ENCODE measurements at regions not wholly inside any gene's neighbourhood (a gene's known extent, or its start where the extent isn't known, plus 50 kb on each side); places are given as distances from the start of the nearest gene placed in this dataset.

GRCh38 chr4:32191961-32192360 lies 1471.8 kb downstream of the PCDH7 start:
- DNase-seq (no peak), ATAC-seq (no peak)
- Mint-ChIP-seq H3K27me3 (no peaks in the 10 kb centered on the region), H3K27ac (no peak overlapping the region), H3K4me1 (no peaks in the 10 kb centered on the region), H3K4me3 (no peak overlapping the region), H3K9me3 (peaks cover 0 to 11% of the 10 kb centered on the region in 2 donors)

DNA sequence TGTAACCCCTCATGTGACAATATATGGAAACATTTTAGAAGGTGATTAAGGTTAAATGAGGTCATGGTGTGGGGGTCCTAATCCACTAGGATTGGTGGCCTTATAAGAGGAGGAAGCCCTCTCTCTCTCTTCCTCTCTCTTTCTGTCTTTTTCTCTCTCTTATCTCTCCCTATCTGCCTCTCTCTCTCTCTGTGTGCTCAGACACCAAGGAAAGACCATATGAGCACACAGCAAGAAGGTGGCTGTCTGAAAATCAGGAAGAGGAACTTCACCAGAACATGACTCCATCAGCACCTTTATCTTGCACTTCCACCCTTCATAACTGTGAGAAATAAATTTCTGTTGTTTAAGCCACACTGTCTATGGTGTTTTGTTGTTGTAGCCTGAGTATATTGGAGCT lies 1472.2 kb downstream of the PCDH7 start:
- Mint-ChIP-seq H3K27me3 (no peaks in the 10 kb centered on the region), H3K27ac (no peak overlapping the region), H3K4me3 (no peak overlapping the region), H3K4me1 (no peaks in the 10 kb centered on the region), H3K9me3 (peaks cover 0 to 13% of the 10 kb centered on the region in 2 donors)
- DNase-seq, result no peak
- ATAC-seq, result no peak

- Mint-ChIP-seq H3K27ac (no peak overlapping the region), H3K4me3 (no peak overlapping the region), H3K9me3 (peaks cover 0 to 13% of the 10 kb centered on the region in 2 donors), H3K4me1 (no peaks in the 10 kb centered on the region), H3K27me3 (no peaks in the 10 kb centered on the region)
- DNase-seq (no peak), ATAC-seq (no peak)
Observed at GRCh38 chr4:32192991-32193390, 1472.8 kb downstream of the PCDH7 start.

DNA sequence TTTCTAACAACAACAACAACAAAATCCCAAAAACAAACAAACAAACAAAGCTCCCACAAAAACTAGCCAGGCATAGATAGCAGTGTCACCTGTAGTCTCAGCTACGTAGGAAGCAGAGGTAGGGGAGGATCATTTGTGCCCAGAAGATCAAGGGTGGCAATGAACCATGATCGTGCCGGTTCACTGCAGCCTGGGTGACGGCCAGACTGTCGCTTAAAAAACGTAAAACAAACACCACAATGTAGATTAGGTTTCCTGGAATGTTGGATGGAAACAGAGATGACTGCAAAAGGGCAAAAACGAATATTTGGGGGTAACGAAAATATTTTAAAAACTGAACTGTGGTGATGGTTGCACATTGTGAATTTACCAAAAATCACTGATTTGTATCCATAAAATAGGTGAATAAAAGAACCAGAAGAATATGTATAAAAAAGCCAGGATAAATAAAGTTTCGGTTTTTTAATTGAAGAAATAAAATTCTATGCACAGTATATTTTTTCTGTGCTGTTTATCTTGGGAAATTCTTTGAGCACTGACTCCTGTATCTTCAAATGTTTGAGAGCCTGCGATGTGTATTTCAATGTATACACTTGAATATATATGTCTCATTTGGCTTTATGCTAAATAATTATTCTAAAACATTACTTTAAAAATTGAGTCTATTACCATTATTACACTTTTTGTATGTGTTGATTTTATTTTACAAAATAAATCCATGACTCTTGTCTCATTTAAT lies 1477.0 kb downstream of the PCDH7 start:
- Mint-ChIP-seq H3K27ac (no peak overlapping the region), H3K4me3 (no peak overlapping the region), H3K4me1 (no peaks in the 10 kb centered on the region), H3K9me3 (peaks cover 0 to 12% of the 10 kb centered on the region in 2 donors), H3K27me3 (no peaks in the 10 kb centered on the region)
- ATAC-seq, result no peak
- no peak for DNase-seq

- Mint-ChIP-seq H3K9me3 (peaks cover 0 to 22% of the 10 kb centered on the region in 2 donors), H3K27me3 (no peaks in the 10 kb centered on the region), H3K4me3 (no peak overlapping the region), H3K4me1 (no peaks in the 10 kb centered on the region), H3K27ac (no peak overlapping the region)
- ATAC-seq (no peak), DNase-seq (no peak)
Observed at GRCh38 chr4:32199639-32200038, 1479.5 kb downstream of the PCDH7 start.

DNA sequence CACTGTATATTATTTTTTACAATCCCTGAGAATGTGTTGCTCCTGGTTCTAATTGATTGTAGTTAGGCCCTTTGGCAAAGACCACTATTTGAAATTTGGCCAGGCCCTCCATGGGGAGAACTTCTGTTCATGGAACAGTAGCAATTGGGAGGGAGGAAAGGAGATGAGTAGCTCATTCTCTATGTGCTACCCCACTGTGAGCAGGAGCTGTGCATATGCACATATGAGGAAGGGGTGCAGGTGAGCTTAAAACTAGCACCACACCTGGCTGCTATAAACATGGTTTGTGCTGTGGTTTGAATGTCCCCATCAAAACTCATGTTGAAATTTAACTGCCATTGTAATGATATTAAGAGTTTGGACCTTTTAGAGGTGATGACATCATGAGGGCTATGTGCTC lies 1483.2 kb downstream of the PCDH7 start:
- Mint-ChIP-seq H3K4me3 (no peak overlapping the region), H3K4me1 (no peaks in the 10 kb centered on the region), H3K27ac (no peak overlapping the region), H3K9me3 (peaks cover 0 to 27% of the 10 kb centered on the region in 2 donors), H3K27me3 (no peaks in the 10 kb centered on the region)
- no peak for ATAC-seq
- DNase-seq, result no peak

DNA sequence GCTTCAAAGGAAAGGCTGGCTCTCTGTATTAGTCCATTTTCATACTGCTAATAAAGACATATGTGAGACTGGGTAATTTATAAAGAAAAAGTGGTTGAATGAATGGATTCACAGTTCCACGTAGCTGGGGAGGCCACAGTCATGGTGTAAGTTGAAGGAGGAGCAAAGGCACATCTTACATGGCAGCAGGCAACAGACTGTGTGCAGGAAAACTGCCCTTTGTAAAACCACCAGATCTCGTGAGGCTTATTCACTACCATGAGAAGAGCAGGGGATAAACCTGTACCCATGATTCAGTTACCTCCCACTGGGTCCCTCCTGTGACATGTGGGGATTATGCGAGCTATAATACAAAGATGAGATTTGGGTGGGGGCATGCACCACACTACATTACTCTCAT lies 1486.6 kb downstream of the PCDH7 start:
- no peak overlapping the region for H3K27ac Mint-ChIP-seq
- DNase-seq, result no peak
- no peaks in the 10 kb centered on the region for H3K27me3 Mint-ChIP-seq
- H3K9me3 Mint-ChIP-seq, result peaks cover 9 to 41% of the 10 kb centered on the region in 2 donors
- H3K4me3 Mint-ChIP-seq, result no peak overlapping the region
- no peaks in the 10 kb centered on the region for H3K4me1 Mint-ChIP-seq
- ATAC-seq, result no peak

DNA sequence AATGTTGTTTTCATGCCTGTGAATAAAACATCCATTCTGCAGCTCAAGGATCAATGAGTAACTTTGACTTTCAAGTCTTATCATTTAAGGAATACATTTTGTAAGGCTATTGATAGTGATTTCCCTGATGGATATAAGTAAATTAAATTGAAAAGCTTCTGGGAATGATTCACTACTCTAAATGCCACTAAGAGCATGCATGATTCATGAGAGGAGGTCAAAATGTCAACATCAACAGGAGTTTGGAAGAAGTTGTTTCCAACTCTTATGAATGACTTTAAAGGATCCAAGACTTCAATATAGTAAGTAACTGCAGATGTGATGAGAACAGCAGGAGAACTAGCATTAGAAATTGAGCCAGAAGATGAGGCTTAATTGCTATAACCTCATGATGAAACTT lies 1487.3 kb downstream of the PCDH7 start:
- no peak for DNase-seq
- H3K27ac Mint-ChIP-seq, result no peak overlapping the region
- peaks cover 9 to 40% of the 10 kb centered on the region in 2 donors for H3K9me3 Mint-ChIP-seq
- no peak for ATAC-seq
- no peaks in the 10 kb centered on the region for H3K27me3 Mint-ChIP-seq
- no peaks in the 10 kb centered on the region for H3K4me1 Mint-ChIP-seq
- H3K4me3 Mint-ChIP-seq, result no peak overlapping the region

GRCh38 chr4:32215277-32215676 lies 1495.1 kb downstream of the PCDH7 start:
- no peak for ATAC-seq
- peaks cover 7 to 11% of the 10 kb centered on the region in 2 donors for H3K9me3 Mint-ChIP-seq
- peak overlapping the region in 1 of 2 donors; percentile 85 for H3K27ac Mint-ChIP-seq
- no peaks in the 10 kb centered on the region for H3K27me3 Mint-ChIP-seq
- no peak overlapping the region for H3K4me3 Mint-ChIP-seq
- H3K4me1 Mint-ChIP-seq, result no peaks in the 10 kb centered on the region
- DNase-seq, result no peak

DNA sequence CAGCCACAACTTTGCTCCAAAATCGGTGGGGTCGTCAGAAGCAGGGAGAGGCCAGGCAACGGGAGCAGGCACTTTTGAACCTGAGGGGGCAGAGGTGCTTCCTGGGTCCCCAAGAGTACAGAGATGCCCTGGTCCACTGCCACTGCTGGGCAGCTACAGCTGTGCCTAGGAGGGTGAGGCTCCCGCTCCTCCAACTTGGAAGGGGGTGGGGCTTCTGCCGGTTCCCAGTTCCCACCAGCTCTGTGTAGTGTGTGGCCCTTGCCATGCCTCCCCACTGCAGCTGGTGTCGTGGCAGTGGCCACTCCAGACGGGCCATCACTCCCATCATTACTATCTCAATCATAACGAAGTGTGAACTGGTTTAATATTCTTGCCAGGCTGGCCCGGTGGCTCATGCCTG lies 1496.3 kb downstream of the PCDH7 start:
- ATAC-seq, result no peak

GRCh38 chr4:32219306-32220075 lies 1499.3 kb downstream of the PCDH7 start:
- Mint-ChIP-seq H3K27ac (no peak overlapping the region), H3K4me1 (no peaks in the 10 kb centered on the region), H3K4me3 (no peak overlapping the region), H3K27me3 (no peaks in the 10 kb centered on the region), H3K9me3 (peaks cover 0 to 7% of the 10 kb centered on the region in 2 donors)
- ATAC-seq, result no peak
- no peak for DNase-seq

More for the DNA sequence above, 1496.3 kb downstream of the PCDH7 start:
- Mint-ChIP-seq H3K4me1 (no peaks in the 10 kb centered on the region), H3K27ac (no peak overlapping the region), H3K4me3 (no peak overlapping the region), H3K27me3 (no peaks in the 10 kb centered on the region), H3K9me3 (peaks cover 2 to 7% of the 10 kb centered on the region in 2 donors)
- DNase-seq, result no peak

- Mint-ChIP-seq H3K4me1 (no peaks in the 10 kb centered on the region), H3K27me3 (no peaks in the 10 kb centered on the region), H3K4me3 (no peak overlapping the region), H3K9me3 (no peaks in the 10 kb centered on the region), H3K27ac (no peak overlapping the region)
- ATAC-seq (no peak), DNase-seq (no peak)
Observed at GRCh38 chr4:32226204-32226603, 1506.0 kb downstream of the PCDH7 start.

GRCh38 chr4:32226733-32227132 lies 1506.6 kb downstream of the PCDH7 start:
- no peaks in the 10 kb centered on the region for H3K27me3 Mint-ChIP-seq
- H3K4me1 Mint-ChIP-seq, result no peaks in the 10 kb centered on the region
- ATAC-seq (no peak), DNase-seq (no peak)
- no peak overlapping the region for H3K27ac Mint-ChIP-seq
- H3K9me3 Mint-ChIP-seq, result no peaks in the 10 kb centered on the region
- no peak overlapping the region for H3K4me3 Mint-ChIP-seq

DNA sequence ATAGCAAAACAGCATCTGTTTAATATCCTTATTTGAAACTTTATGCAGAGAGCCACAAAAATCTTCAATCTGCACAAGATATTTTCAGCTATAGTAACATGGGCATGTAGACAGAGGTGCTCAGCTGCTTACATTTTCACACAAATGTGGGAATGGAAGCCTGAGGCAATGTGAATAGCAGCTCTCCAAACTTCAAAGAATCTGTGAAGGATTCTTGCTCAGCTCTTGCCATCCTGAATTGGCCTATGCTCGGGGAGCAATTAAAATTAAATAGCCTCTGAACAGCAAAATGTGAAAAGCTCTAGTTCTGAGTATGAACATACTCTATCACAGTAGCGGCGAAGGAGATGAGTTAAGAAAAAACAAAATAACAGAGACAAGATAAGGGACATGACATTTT lies 1523.8 kb downstream of the PCDH7 start:
- no peak overlapping the region for H3K4me3 Mint-ChIP-seq
- no peaks in the 10 kb centered on the region for H3K4me1 Mint-ChIP-seq
- H3K9me3 Mint-ChIP-seq, result peaks cover 6 to 7% of the 10 kb centered on the region in 2 donors
- no peak for DNase-seq
- no peaks in the 10 kb centered on the region for H3K27me3 Mint-ChIP-seq
- no peak overlapping the region for H3K27ac Mint-ChIP-seq
- ATAC-seq, result no peak

DNA sequence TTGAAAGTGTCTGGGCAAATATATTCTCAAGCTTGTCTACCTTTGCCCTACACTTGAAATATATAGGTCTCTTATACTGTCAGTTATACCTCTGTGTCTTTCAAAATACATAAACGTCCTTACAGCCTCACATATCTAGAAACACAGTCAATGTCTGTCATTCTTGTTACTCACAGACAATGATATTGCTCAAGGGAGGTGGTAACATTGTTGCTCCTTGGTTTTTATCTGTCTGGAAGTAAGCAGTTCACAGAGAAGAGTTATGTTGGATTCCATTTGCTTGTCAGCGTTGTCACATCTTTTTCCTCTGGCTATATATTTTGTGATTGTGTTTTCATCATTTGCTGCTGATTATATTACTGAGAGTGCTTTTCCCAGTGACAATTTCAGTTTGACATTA lies 1528.9 kb downstream of the PCDH7 start:
- no peaks in the 10 kb centered on the region for H3K27me3 Mint-ChIP-seq
- no peak for ATAC-seq
- no peak for DNase-seq
- H3K4me3 Mint-ChIP-seq, result no peak overlapping the region
- H3K27ac Mint-ChIP-seq, result no peak overlapping the region
- H3K4me1 Mint-ChIP-seq, result no peaks in the 10 kb centered on the region
- H3K9me3 Mint-ChIP-seq, result peaks cover 0 to 17% of the 10 kb centered on the region in 2 donors

GRCh38 chr4:32251126-32251525 lies 1531.0 kb downstream of the PCDH7 start:
- DNase-seq (no peak), ATAC-seq (no peak)
- no peaks in the 10 kb centered on the region for H3K4me1 Mint-ChIP-seq
- no peak overlapping the region for H3K27ac Mint-ChIP-seq
- no peak overlapping the region for H3K4me3 Mint-ChIP-seq
- peaks cover 0 to 17% of the 10 kb centered on the region in 2 donors for H3K9me3 Mint-ChIP-seq
- H3K27me3 Mint-ChIP-seq, result no peaks in the 10 kb centered on the region

All from stimulated activated naive CD8-positive, alpha-beta T cell treated with anti-CD3 and anti-CD28 coated beads, Interleukin-15, amount 100 ng/mL, for 72 hours (primary cell).